Ramos (cell line): ENCODE measurements at regions not wholly inside any gene's neighbourhood (a gene's known extent, or its start where the extent isn't known, plus 50 kb on each side); places are given as distances from the start of the nearest gene placed in this dataset.

Experiments used
- in situ Hi-C: fragments of 300-500 bp; cut with MboI; formaldehyde crosslinking; loops from one replicate; pipeline ENCODE4 v1.14.3; 2022; ENCODE audit warnings: low sequenced_read_pairs; ENCODE audit not compliant: unreplicated experiment

DNA sequence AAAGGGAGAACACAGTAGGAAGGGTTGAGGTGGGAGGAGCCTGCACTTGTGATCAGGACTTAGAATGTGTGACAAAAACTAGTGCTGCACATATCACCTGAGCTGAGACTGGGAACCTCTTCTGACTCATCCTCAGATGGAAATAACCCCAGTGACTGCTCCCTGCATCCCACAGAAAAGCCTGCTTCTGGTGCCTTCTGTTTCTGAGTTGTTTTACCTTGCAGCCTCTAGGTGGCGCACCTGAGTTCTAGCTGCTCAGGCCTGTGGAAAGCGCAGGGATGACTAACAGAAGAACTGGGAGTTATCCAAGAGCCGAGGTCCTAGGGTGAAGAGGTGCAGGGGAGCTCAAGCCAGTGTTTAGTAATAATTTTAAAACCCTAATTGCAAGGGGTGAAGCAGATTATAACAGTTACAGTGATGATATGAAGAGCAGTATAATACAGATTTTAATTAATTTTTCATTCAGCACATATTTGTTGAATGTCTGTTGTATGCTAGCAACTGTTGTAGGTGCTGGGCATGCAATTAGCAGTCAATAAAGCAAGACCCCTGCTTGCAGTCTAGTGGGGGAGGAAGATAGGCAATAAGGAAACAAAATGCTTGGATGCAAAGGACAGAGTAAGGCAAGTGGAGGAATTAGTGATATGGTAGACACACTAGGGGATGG is 302.5 kb downstream of the DHX35 start:
- in situ Hi-C loops = no loop called here

DNA sequence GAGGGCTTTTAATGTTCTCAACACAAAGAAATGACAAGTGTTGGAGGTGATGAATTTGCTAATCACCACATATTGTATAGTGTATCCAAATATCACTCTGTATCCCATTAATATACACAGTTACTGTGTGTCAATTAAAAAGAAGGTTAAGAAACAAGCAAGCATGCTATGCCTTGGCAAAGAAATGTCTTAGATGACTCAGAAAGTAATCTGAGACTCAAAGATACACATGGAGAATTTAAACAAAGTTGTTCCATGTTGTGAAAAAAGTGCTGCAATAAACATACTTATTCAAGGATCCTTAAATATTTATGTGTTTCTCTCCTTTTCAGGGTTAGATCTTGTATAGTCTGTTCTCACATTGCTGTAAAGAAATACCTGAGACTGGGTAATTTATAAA is 300.9 kb downstream of the DHX35 start:
- in situ Hi-C loops = no loop called here

DNA sequence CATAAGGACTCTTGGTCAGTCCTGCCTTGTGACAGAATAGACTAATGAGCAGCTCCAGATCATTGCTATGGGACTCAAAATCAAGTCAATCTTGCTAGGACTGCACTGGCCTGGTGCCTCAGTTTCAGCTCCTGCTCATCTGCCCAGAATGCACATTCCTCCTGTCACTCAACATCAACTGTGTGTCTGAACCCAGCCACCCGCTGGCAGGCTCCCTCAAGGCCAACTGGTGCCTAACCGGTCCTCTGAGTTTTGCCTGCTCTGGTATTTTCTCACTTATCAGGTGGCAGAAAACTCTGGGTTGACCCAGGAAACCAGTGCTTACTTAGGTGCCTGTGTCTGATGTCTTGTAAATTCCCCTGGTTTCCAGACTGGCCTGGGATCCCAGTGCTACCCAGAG is 297.7 kb downstream of the DHX35 start:
- in situ Hi-C loops = no loop called here

DNA sequence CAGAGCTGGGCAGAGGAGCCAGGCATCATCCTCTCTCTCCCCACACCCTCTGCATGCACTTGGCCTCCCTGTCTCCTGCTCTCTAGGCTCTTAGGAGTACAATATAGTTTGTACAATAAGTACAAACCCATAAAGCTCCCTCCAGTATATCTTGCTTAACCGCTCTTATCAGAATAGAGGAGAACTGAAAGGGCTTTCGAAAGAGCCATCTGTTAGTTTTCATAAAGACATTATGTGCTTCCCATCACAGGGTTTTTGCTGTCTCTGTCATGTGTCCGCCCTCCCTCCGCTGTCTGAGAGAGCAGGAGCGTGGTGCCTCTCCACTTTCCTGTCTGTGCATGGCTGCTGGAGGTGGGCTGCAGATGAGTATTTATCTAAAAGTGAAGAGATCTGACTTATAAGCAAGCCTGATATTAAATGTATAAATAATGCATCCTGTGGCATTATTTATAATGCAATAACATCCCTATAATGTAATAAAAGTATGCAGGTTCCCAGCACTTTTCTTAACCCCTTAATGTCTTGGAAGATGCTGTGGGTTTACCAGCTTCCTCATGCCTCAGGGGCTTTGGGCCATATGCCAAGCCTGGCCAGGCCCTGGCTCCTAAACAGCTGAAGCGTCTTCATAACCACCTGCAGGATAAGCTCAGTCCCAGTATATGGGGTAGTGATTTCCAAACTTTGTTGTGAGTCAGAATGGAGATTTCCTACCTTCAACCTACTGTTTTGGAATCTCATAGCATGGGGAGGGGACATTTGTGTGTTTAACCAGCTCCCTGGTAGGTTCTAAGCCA is 297.1 kb downstream of the DHX35 start:
- in situ Hi-C loops = no loop called here

DNA sequence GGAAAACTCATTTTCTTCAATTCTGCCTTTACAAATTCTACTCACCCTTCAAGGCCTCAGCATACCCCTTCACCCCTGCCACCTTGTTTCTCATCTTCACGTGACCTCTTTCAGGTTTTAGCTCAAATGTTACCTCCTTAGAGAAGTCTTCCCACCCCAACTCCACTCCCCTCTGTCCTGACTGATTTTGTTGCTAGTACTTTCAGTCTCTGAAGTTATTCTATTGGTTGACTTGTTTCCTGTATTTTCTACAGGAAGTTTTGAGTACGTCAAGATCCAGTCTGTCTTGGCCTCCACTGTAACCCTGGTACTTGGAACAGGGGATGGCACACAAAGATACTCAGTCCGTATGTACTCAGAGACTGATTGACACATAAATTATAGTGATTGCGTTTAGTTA is 296.1 kb downstream of the DHX35 start:
- in situ Hi-C loops = no loop called here

DNA sequence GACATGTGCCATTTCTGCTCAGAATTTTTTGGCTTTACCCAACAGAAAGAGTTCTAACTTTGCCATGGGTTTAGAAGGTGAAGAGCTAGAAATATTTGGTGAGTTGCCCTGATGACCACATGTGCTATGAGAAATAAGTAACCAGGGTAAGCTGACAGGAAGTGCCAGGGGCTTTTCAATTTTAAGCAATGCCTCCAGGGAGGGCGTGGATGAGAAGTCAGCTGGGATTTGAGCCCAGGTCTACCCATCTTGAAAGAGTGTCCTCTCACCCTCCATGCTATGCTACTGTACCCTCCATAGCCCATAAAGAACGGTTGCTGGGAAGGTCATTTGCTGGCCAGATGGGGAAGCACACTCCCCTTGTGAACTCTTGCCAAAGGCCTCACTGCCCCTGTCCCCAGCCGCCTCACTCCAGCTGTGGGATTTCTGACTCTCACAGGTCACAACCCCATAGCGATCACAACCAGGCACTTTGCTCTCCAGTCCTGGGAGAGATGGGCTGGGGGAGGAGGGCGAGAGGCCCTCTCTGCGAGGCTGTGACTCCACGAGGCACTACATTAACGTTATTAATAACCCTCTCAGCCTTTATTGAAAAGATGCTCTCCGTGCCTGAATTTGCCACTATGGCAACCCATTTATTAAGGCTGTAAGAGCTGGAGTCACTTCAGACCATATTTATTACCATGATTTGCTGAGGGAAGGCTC is 291.1 kb downstream of the DHX35 start:
- in situ Hi-C loops = no loop called here

DNA sequence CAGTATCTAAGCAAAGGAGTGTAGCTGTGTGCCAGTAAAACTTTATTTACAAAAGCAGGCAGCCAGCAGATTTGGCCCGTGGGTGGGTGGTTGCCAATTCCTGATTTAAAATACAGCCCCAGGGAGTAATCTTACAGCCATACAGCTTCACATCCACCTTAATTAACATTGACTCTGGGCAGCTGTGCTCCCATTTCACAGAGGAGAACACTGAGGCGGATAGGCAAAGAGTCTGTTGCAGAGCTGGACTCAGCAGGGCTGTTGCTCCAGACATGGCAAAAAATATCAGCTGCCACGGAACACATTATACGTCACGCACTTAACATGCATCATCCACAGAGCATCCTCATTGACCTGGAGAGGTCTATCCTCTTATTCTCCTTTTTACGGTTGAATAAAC is 289.9 kb downstream of the DHX35 start:
- in situ Hi-C loops = no loop called here

DNA sequence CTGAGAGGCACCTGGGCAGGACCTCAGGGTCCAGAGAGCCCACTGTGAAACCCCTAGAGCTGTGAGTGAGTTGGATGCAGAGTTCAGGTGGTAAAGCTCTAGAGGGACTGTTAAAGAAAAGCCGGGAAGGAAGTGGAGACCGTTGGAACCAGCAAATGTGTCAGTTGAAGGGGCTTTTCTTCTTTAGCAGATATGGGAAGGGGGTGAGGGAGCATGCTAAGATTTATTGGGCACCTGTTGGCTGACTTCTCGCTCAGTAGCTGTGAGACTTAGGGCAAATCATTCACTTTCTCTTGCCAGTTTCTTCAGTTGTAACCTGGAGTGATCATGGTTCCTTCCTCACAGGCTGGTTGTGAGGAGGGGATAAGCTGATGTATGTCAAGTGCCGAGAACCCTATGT is 287.7 kb downstream of the DHX35 start:
- in situ Hi-C loops = no loop called here

DNA sequence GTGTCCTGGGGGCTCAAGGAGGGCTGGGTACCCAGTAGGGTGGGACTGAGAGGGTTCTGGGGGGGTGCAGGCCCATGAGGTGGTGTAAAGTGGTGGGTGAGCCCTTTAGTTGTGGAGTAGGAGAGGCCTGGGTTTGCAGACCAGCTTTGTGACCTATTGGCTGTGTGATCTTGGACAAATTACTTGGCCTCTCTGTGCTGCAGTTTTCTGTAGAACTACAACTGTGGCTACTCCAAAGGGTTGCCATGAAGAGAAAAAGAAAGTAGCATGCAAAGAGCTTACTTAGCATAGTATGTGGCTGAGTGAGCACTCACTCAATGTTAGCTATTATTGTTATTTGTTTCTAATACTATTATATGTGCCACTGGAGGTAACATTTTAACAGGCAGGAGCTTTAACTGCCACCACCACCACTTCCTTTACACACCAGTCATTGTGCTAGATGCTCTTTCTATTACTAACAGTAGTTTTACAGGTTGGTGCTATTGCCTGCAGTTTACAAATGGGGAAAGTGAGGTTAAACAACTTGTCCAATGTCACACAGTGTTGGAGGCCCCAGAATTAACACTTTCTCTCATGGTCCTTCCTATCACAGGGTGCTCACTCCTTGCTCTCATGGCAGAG is 286.8 kb downstream of the DHX35 start:
- in situ Hi-C loops = no loop called here

DNA sequence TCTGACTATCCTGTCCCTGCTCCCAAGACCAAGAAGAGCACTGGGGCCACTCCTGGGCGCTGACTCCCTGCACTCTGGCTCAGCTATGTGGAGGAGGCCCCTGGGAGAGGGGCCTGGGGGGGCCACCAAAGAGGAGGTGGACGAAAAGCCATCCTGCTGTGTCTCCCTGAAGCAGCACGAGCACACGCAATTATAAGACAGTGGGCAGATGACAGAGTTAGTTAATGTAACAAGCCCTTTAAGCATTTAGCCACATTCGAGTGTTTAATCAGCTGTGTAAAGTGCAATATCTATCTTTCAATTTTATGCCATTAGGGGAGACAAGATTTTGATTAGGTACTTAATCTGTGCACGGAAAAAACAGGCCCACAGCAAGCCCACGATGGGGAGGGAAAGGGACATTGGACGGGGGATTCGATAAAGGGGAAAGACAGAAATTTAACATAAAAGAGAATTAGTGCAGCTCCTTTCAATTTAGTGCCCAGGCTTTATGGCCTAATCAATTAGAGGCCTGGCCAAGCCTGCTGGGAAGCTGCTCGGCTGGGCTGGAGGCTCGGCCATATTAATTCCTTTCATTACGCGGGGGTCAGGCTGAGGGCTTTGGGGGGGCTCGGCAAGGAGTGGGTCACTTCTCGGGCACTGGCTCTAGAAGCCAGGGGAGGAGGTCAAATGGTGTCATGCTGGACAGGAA is 286.2 kb downstream of the DHX35 start:
- in situ Hi-C loops = no loop called here

DNA sequence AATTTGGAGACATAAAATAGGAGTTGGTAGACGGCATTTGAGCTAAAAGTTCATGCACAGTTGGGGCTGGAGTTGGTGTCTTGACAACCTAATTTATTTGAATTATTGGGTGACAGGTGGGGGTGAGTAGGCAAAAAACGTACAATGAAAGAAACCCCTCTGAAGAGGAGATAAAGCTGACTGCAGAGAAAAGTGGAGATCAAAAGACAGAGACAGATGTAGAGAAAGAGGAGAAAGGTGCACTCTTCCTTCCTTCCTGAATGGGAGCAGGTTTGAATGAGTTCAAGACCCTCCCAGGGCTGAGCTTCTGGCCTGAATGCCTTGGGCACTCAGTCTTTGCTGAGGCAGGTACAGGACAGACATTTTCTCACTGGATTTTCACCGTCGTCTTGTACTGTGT is 284.3 kb downstream of the DHX35 start:
- in situ Hi-C loops = no loop called here

DNA sequence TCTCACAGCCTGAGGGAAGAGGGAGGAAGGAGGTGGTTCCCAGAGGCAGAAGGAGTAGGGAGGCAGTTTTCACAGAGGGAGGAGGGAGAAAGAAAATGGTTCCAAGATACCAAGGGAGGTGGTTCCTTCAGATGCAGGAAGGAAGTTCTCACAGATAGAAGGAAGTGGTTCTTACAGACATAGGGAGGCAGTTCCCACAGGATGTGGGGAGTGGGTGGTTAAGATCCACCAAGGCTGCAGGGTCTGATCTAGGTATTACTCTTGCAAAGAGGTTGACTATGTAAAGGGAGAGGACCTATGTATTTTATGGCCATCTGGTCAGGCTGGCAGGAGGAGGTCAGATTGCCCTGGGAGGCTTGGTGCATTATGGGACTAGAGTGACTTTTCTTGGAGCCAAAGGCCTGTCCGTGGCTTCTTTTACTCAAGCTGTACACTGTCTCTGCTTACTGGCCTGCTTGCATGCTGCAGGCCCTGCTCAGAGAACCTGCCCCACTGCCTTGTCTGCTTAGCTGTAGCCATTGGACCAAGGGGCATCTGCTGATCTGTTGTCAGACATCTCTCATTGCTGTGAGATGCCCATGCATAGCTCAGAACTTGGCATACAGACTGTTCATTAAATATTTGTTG is 283.7 kb downstream of the DHX35 start:
- in situ Hi-C loops = no loop called here

DNA sequence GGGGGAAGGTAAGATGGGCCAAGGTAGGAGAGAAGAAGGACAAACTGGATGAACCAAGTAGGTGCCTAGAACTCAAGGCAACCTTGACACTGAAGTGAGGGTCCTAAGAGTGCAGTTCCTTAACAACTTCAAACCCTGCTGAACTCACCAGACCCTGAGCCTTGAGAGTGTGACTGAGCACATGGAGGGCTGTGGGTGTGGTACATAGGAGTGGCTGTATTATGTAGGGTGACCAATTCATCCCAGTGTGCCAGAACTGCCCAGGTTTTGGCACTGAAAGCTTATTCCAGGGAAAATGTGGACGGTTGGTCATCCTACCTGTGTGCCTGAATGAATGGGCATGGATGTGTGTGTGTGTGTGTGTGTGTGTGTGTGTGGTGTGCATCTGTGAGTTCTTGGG is 281.8 kb downstream of the DHX35 start:
- in situ Hi-C loops = no loop called here

DNA sequence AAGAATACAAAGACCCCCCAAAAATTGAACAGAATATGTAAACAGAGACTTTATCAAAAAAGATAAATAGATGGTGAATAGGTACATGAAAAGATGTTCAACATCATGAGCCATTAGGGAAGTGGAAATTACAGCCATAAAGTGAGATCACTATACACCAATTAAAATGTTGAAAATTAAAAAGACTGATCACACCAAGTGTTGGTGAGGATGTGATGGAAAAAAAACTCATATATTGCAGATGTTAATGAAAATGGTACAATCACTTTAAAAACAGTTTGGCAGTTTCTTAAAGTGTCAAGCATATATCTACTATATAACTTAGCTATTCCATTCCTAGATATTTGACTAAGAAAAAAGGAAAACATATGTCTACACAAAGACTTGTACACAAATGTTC is 280.5 kb downstream of the DHX35 start:
- in situ Hi-C loops = no loop called here

DNA sequence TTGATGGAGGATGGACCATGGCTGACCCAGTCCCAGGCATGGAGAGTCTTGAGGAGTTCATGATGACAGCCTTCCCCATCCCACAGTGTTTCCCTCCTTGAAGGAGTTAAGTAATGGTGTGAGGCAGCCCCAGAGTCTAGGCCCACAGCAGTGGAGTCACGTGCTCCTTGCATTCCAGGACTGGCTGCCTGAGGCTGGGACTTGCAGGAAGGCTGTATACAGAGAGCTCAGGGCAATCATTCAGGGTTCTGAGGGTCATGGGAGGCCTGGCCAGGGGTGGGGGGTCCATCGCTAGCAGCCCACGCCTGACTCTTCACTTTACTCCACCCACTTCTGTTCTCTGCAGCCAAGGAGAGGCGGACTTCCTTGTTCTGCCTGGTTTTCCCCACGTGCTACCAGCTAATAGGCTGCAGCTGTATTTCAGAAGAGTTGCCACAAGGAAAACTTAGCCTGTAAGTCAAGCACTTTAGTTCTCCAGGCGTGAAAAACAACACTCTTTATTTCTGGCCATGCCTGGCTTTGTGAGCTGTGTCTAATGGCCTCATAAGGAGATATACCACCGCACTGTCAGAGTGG is 272.5 kb downstream of the DHX35 start:
- in situ Hi-C loops = no loop called here

DNA sequence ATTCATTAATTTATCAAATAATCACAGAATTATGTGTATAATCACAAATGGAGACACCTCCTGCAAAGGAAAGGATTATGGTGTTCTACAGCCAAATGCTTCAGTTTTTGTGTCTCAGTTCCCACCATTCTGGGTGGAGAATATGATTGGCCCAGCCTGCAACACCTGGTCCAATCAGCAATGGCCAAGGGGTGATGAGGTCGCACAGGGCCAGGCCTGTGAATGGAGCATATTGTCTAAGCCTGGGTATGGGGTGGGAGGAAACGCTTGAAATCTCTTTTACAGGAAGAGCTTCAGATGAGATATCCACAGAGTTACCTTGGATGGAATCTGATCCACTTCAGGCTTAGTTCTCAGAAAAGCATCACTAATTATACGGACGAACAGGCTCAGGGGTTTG is 271.6 kb downstream of the DHX35 start:
- in situ Hi-C loops = no loop called here

DNA sequence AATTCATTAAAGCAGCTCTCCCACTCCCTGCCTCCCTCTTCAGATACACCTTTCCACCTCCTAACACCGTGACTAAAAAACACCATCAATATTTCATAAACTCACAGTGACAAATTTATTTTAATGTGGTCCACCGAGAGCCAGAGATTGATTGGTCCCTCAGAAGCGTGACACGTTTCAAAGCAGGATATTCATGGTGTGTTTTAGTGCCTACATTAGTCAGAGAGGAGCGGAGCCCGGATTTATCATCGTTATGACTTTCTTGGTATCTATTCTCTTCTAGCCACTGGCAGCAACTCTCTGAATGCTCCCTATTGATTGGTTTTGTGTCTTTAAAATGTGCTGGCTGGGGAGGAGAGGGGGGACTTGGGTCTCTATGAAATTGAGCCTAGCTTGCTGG is 265.3 kb downstream of the DHX35 start:
- in situ Hi-C loops = no loop called here

DNA sequence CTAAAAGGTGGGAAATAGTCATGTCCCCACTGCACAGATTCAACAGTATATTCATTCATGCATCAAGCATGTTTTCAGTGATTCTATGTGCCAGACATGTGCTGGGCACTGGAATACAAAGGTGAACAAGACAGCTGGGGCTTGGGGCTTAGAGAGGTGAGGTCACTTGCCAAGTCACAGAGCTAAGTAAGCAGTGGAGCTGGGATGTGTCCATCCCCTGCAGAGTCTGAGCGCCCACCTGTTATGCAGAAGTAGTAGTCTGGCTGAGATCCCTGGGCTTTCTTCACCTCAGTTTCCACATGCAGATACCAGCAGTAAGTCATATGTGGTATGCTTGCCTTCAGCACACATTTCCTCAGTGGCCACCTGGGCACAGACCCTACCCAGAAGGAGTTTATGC is 263.8 kb downstream of the DHX35 start:
- in situ Hi-C loops = no loop called here

DNA sequence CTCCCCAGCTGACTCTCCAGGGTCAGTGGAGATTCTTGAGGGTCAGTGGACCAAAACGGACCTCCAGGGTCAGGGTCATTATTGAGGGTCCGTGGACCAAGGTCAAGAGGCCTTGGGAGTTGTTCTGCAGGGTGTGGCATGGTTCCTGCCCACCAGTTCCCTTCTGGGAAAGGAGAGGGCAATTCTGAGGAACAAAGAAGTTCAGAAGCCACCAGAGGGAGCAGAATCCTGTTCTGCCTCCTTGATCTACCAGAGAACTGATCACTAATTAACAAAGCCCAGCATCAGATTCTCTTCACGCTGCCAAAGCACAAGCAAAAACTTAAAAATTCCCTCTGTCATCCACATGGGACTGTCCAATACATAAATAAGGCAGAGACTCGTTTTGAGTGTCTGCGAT is 263.4 kb downstream of the DHX35 start:
- in situ Hi-C loops = no loop called here

DNA sequence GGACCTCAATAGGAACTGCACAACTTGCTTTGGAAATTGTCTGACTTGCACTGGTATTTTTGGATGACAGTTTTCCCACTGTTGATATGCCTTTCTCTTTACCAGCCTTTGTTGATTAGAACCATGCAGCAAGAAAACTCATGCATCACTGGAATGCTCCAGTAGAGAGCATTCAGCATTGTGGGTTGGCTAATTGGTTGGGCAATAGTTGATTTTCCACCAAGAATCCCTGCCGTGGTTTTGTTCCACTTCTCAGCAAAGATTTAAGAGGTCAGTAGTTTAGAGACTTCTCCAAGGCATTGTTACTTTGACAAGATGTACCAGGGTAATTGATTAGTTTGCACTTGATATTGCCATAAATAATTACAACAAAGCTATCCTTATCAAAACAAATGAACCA is 260.0 kb downstream of the DHX35 start:
- in situ Hi-C loops = no loop called here
